Activated CD4-positive, CD25-positive, alpha-beta regulatory T cell treated with anti-CD3 and anti-CD28 coated beads, Interleukin-2, amount 50 U/mL, for 72 hours (primary cell): ENCODE measurements at regions not wholly inside any gene's neighbourhood (a gene's known extent, or its start where the extent isn't known, plus 50 kb on each side); places are given as distances from the start of the nearest gene placed in this dataset.

Source experiments
- DNase-seq: peaks from one replicate; pipeline ENCODE4 v3.0.0; 2021

DNA sequence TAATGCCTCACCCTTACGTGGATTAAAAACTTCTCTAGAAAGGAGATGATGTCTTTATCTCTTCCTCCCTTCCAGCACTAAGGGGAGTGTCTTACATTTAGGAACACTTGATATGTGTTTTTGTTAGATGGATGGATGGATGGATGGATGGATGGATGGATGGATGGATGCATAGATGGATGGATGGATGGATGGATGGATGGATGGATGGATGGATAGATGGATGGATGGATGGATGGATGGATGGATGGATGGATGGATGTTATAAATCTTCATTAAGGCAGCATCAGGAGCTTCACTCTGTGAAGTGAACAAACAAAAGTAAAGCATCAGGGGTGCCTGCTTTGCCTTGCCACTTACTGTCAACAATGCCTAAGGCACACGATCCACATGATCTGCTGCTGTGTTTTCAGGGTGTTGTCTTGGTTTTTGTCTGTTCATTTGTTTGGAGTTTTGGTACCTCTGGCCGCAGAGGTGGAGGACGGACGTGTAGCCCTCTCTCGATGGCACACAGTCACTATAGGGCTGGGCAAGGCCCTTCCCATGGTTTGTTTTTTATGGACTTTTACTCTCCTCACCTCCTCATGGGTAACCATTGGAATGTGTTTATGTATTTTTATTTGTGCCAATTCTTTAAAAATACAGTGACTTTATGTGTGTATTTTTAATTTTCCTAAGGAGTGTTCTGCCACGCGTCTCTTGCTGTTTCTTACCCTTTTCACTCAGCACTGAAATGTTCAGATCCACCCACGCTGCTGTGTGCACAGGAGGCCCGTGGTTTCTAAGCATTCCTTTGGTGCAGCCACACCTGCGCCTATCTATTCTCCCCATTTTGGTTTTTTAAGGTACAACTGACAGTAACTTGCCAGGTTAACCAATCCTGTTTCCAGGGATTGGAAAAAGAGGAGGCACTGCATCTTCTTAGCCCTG is 91.8 kb upstream of the ENPP6 start:
- DNase-seq: no peak

DNA sequence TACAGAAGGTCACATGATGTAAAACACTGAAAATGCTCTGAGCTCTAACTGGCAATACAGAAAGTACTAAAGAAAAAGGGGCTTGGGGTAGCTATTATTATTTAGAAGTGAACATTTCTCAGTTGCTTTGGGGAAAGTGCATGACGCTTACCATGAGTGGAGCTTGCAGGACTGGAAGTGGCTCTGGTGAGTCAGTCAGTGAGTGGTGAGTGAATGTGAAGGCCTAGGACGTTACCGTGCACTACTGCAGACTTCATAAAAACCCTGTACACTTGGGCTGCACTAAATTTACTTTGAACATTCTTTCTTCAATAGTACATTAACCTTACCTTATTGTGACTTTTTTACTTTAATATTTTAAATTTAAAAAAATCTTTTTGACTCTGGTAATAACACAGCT is 89.3 kb upstream of the ENPP6 start:
- DNase-seq: no peak

DNA sequence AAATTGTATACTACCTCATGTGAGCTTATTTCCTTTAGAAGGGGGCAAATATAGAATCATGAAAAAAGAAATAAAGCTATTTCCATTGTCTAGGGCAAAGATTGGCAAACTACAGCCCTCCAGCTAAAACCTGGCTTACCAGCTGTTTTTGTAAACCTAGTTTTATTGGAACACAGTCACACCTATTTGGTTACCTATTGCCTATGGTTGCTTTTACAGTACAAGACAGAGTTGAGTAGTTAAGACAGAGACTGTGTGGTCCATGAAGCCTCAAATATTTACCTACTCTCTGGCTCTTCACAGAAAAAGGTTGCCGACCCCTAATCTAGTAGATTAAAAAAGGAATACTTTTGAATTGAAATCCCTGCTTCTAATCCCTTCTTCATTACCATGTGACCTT is 88.8 kb upstream of the ENPP6 start:
- DNase-seq: no peak

DNA sequence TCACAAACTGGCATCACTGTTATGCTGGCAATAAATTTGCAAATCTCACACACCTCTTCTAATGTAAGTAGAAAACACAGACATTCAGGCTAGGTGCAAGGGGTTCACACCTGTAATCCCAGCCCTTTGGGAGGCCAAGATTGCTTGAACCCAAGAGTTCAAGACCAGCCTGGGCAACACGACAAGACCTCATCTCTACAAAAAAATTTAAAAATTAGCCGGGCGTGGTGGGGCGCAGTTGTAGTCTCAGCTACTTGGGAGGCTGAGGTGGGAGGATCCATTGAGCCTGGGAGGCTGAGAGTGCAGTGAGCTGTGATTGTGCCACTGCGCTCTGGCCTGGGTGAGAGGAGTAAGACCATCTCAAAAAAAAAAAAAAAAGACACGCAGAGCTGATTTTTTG is 83.1 kb upstream of the ENPP6 start:
- no peak for DNase-seq

DNA sequence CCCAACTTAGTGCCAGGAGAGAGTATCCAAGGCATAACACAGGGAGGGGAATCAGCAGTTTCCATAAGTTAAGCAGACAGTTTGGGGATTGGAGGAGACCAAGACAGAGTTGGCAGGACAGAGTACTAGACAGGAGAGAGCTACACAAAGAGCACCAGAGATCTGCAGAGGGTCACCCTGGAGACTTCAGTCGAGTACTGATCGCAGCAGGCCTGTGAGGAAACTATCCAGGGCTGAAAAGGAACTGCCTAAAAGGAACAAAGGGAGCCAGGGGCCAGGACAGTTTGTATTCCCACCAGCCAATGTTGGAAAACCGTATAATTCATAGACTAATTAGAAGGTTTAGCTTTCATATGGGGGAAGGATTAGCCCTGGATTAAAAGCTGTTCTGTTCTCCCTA is 80.6 kb upstream of the ENPP6 start:
- DNase-seq: no peak

DNA sequence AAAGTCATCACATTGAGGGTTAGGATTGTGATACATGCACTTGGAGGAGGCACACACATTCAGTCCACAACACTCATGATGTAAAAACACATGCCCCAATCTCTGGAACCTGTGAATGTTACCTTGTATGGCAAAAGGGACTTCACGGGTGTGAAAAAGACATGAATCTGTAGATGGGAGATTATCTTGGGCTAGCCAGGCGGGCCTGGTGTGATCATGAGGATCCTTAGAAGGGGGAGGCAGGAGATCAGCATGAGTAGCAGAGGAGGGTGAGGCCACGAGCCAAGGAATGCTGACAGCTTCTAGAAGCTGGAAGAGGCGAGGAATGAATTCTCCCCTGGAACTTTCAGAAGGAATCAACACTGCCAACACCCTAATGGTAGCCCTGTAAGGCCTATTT is 77.5 kb upstream of the ENPP6 start:
- DNase-seq: no peak

DNA sequence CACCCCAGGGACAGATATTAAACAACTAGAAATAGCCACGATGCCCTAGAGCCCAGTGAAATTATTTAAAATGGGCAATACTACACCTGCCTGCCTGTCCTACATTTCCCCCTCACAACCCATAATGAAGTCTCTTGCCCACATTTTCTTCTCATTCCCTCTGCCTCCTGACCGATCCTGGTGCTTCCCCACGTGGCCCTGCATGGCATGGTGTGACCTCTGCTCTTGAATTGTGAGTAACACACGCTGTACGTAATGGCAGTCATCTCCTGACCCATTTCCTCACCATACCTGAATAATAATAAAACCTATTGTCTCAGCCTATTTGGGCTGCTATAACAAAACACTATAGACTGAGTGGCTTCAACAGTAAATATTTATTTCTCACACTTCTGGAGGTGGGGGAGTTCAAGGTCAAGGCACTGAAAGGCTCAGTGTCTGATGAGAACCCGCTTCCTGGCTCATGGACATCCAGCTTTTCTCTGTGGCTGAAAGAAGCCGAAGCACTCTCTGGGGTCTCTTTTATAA is 77.0 kb upstream of the ENPP6 start:
- DNase-seq: no peak

DNA sequence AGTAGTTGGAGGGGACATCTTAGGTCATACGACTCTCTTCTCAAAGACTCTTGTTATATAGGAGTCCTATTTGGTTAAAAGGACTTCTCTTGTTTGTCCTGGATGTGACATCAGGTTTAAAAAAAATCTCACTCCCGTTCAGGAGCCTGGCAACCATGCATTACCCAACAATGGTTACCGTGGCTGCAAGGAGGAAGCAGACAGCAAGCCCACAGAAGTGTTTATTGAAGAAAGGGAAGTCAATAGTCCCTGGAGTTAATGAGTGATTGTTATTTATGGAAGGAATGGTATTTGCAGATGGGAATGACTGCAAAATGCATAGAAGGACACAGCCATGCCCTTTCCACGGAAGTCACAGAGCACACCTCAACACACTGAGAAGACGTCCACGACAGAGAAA is 75.9 kb upstream of the ENPP6 start:
- DNase-seq: no peak

DNA sequence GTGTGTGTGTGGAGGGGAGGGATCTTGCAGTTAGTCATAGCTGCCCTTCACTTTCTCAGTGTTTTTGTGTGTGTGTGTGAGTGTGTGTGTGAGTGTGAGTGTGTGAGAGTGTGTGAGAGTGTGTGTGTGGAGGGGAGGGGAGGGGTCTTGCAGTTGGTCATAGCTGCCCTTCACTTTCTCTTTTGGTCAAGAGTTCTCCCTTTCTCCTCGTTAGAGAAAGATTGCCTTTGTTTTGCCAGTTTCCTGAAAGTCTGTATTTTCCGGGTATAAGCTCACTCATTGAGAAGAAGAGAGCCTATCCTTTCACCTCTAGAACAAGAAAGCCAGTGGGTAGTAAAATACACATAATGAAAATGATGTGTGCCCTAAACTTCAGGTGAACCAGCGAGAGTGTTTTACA is 75.2 kb upstream of the ENPP6 start:
- no peak for DNase-seq

DNA sequence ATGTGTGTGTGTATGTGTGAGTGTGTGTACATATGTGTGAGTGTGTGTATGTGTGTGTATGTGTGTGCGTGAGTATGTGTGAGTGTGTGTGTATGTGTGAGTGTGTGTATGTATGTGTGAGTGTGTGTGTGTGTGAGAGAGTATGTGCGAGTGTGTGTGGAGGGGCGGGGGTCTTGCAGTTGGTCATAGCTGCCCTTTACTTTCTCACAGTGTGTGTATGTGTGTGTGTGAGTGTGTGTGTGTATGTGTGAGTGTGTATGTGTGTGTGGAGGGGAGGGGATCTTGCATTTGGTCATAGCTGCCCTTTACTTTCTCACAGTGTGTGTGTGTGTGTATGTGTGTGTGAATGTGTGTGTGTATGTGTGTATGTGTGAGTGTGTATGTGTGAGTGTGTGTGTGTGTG is 74.8 kb upstream of the ENPP6 start:
- no peak for DNase-seq

DNA sequence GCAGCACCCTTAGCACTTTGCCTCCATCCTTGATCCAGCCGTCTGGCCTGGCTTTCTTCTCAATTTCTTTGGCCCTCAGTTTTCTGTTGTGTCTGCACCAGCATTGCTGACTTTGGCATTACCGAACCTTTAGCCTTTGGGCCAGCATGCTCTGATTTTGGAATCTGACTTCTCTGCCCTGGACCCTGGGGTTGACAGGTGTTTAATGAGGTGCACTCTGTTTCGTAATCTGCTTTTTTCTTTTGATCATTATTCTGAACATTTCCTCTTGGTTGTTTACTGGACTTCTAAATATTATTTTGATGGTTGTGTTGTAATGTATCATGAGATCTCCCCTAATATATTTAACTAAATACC is 71.5 kb upstream of the ENPP6 start:
- no peak for DNase-seq

DNA sequence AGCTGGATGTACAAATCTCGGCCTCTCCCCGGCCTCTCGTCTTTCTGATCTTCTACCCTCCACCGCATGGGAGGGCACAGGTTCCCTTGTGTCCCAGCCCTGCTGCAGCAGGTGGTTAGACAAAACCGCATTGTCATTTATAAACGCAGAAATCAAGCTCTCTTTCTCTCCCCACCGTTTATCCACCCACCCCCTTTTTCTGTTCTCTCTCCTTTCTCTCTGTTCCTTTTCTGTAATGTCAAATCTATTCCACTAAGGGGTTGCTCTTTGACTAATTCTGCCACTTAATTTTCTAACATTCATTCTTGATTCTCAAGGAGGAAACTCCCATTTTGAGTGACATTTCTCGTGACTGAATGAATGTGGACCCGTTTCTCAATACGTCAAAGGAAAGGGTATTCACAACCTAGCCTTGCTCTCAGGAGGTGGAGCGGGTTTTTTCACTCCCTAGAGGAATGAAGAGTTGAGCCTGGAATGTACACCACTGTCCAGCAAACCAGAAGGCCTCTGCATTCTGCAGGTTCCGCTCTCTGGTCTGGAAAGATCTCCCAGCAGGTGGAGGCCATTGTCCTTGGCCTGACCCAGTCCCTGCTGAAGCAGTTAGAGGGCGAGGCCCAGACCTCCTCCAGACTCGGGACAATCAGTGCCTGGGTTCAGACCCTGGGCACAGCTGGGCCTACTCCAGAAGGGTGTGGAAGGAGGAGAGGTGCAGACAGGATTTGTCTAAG is 70.9 kb upstream of the ENPP6 start:
- DNase-seq: no peak

DNA sequence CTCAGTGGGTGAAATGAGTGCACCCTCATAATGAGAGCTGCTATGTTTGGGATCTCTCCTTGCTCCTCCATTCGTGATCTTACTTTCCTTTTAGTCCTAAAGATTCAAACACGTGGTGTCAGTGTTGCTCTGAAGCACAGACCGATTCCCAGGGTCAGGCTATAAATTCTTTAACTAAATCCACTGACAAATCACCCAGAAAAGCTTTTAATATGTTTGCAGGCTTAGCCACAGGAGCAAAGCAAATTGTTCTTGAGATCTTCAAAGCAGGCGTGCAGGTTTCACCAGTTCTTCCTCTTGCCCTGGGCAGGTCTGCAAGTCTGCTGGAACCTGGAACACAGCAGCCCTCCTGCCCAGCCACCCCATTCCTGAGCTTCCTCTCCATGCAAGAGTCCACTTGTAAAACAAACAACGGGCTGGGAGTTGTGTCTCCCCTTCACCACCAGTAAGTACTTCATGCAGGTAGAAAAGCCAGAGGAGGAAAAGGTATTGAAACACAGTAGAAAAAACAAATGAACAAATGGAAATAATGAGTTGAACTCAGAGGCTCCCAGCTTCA is 70.1 kb upstream of the ENPP6 start:
- no peak for DNase-seq

DNA sequence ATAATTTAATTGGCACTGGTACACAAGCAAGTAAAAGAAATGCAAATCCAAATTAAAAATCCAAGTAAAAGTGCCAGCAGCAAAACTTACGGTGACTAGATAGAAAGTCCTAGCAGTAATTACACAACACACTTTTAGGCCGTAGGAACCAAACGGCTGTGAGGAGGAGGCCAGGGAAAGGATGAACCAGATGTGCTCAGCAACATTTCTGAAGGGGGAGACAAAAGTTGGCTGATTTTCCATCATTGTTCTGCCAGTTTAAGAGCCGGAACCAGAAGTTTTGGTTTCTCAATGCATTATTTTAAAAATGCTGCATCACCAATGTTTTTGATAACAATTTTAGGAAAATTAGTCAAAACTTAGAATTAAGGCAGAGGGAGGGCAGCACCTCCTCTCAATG is 68.7 kb upstream of the ENPP6 start:
- no peak for DNase-seq

DNA sequence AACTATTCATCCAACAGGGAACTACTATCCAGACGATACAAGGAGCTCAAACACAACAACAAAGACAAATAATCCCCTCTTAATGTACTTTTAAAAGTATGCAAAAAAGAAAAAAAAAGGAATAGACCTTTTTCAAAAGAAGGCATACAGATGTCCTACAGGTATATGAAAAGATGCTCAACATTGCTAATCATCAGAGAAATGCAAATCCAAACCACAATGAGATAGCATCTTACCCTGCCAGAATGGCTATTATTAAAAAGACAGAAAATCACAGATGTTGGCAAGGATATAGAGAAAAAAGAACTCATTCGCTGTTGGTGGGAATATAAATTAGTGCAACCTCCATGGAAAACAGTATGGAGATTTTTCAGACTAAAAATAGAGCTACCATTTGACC is 67.1 kb upstream of the ENPP6 start:
- DNase-seq: no peak

DNA sequence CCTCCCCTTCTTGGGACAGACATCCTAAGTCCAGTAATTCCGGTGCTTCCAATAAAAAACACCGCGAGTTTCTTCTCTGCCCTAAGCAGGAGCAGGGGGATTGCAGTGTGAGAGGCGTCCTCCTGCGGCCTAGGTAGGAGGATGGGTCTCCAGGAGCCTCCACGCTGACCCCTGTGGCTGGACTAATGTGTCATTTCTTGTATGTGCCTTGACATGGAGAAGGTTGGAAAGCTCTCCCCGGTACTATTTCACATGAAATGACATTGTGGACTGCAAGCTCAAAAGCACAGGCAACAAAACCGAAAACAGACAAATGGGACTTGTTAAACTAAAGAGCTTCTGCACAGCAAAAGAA is 66.6 kb upstream of the ENPP6 start:
- no peak for DNase-seq

DNA sequence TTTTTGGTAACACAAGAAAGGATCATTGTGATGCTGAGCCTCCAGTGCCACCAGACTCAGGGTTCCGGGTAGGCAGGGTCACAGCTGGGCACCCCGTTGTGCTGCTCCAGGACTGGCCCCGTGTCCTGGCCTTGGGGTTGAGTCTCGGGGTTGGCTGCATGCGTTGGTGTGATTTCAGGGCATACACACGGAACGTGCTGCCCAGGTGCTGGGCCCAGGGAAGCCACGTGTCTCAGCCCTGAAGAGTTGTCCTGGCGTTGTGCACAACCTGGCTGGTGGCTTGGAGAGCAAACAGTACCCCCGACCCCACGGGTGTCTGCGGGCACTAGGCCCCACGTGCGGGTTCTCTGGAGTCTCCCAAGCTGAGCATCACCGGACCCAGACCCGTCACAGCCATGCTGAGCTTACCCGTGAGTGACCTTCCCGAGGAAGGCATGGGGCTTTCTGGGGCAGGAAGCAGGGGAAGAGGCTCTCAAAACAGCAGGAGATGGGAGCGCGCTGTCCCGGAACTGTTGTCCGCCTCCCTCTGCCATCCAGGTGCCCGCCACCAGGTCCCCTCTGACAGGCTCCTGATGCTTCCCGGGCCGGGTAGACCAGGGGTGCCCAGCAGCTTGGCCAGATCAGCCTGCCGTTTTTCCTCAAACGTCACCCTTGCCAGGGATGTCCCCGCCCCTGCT is 66.1 kb upstream of the ENPP6 start:
- DNase-seq: no peak

DNA sequence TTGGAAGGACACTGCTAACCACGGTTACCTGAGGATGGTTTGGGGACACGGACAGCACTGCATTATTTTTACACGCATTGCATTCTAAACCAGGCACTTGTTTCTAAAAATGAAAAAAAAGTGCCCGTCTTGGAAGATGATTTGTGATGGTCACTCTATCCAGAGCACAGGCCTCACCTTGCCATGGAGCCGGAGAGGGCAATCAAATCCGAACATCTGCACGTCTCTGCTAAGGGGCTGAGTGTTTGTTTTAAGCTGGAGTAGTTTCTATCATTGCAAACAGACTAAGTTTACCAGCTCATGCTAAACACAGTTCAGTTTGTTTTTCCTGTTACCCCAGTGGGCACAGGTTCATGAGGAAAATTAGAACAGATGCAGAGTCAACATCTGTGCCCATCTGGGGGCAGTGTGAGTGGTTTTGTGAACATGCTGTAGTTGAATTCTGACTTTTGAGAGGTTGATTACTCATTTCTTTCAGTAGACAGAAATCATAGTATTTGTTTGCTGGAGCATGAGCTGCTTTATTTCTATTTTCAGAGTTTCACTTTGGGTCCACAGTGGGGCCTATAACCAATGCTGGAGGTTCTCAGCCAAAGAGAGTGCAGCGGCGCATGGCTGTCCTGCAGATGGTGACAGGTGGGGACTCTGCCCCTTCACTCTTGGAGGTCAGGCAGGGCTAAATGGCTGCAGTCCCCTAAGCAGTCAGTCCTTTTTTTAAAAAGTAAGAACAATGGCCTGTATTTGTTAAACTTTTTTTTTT is 65.4 kb upstream of the ENPP6 start:
- DNase-seq: no peak

DNA sequence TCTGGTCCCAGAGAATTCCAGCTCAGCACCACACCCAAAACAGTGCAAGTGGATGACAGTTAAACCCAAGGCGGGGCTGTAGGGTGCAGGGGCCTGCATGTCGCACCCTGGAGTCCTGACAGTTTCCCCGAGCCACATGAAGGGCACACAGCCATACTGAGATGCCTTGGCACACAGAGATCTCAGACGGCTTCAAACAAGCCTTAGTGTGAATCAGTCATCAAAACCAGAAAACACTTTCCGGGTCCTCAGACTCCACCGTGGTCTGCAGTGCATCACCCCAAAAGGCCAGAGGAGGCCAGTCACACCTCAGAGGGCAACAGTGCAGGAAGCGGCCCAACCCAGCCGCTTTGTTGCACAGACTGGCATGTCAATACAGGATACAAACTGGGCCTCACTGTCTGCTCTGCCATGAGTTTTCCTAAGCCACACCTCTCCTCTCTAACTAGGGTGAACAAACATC is 64.6 kb upstream of the ENPP6 start:
- DNase-seq: no peak

DNA sequence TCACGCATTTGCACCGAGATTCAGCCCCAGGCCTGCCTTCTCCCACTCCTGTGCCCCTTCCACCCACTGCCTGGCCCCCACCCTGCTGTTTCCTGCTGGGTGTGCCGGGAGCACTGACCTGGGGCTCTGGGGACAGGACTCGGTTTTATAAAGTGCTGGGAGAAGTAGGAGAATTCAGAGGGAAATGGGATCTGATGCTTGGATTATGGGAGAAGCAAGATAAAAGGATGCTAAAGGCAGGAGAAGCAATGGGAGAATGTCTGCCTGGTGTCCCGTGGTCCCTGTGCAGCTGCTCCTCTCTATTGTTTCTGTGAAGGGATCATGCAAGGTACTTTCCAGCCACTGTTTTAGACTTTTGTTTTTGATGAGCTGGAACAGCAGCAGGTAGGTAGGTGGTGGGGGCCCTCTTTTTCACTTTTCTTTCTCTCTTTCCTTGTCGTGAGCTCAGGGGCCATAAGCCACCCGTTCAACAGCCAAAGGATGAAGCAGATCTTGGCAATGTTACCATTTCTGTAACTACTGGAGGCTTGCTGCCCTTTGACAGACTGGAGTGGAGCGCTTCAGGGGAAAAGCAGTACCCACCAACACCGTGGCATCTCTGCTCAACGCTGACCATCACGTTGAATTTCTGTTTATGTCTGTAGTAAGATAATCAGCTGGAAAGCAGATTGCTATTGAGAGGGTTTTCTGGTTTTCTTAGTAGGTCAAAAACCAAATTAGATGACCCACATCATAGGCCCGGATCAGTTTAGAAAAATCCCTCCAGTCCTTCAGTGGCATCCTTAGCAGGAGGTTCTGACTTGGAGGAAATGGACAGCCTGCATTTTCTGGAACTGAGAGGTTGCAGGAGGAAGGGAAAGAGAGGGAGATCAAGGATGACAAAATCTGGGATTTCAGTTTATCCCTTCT is 63.8 kb upstream of the ENPP6 start:
- no peak for DNase-seq

DNA sequence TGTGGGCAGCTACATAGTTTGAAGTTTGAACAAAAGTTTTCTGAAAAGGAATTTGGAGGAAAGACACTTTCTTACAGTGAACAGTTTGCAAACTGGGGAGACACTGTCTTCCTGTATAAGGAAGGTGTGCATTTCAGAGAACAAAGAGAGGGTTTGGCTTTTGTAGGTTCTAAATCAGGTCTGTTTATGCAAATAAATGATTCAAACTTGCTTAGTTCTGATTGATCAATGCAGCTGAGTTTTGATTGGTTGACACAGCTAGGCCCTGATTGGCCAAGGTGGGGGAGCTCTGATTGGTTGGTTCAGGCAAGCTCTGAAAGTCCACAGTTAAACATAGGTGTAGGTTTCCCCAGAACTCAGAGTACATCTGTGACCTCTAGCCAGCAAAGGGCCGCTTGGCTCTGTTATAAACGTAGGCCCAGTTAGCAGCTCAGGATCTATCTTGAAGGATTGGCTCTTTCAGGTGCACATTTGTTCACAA is 63.0 kb upstream of the ENPP6 start:
- no peak for DNase-seq
